ENCODE measurements at regions not wholly inside any gene's neighbourhood (a gene's known extent, or its start where the extent isn't known, plus 50 kb on each side); places are given as distances from the start of the nearest gene placed in this dataset.
A peak's percentile ranks its signal among the peaks of the same experiment; 100 is the strongest.

- H3K9me3 ChIP-seq (ENCODE audit: insufficient read depth, low read length), result no peaks in the 10 kb centered on the region
- no peak overlapping the region for H3K4me3 ChIP-seq (ENCODE audit: insufficient read depth, low read length, poor library complexity, severe bottlenecking)
- H3K4me2 ChIP-seq (ENCODE audit: low read depth, low read length, poor library complexity, severe bottlenecking), result no peak overlapping the region
- H3K27me3 ChIP-seq (ENCODE audit: low read length), result no peaks in the 10 kb centered on the region
- H3K79me2 ChIP-seq (ENCODE audit: insufficient read depth, low read length), result no peaks in the 10 kb centered on the region
- no peaks in the 10 kb centered on the region for H4K20me1 ChIP-seq (ENCODE audit: low read depth, low read length)
- no peak overlapping the region for H3K9ac ChIP-seq (ENCODE audit: low read length)
- no peak overlapping the region for H2AFZ ChIP-seq (ENCODE audit: low read depth, low read length, severe bottlenecking)
- peak; percentile 56 for TF ChIP-seq CTCF (IDR thresholded peaks at IDR 0.05; ENCODE audit: insufficient read depth, low read length, poor library complexity, severe bottlenecking)
- TF ChIP-seq EZH2phosphoT487 (conservative IDR thresholded peaks at IDR 0.05; ENCODE audit: low read length), result no peak
- H3K27ac ChIP-seq (ENCODE audit: low read depth, low read length), result no peak overlapping the region
- no peaks in the 10 kb centered on the region for H3K9me2 ChIP-seq (replicated peaks; ENCODE audit: insufficient read depth, low read length)
- no peaks in the 10 kb centered on the region for H3K36me3 ChIP-seq (ENCODE audit: low read length)
- no peaks in the 10 kb centered on the region for H3F3A ChIP-seq (ENCODE audit: insufficient read depth)
Observed at GRCh38 chr20:60210779-60211617, 252.8 kb downstream of the CDH26 start.

GRCh38 chr20:60211618-60212463 lies 253.6 kb downstream of the CDH26 start:
- Histone ChIP-seq H3K27ac (ENCODE audit: low read depth, low read length) (no peak overlapping the region), H4K20me1 (ENCODE audit: low read depth, low read length) (no peaks in the 10 kb centered on the region), H3K27me3 (ENCODE audit: low read length) (no peaks in the 10 kb centered on the region), H3K9me2 (replicated peaks; ENCODE audit: insufficient read depth, low read length) (no peaks in the 10 kb centered on the region), H3K36me3 (ENCODE audit: low read length) (no peaks in the 10 kb centered on the region), H3F3A (ENCODE audit: insufficient read depth) (no peaks in the 10 kb centered on the region), H3K4me2 (ENCODE audit: low read depth, low read length, poor library complexity, severe bottlenecking) (no peak overlapping the region), H3K4me3 (ENCODE audit: insufficient read depth, low read length, poor library complexity, severe bottlenecking) (no peak overlapping the region), H3K79me2 (ENCODE audit: insufficient read depth, low read length) (no peaks in the 10 kb centered on the region), H3K9me3 (ENCODE audit: insufficient read depth, low read length) (no peaks in the 10 kb centered on the region), H2AFZ (ENCODE audit: low read depth, low read length, severe bottlenecking) (no peak overlapping the region), H3K9ac (ENCODE audit: low read length) (no peak overlapping the region)
- TF ChIP-seq CTCF (IDR thresholded peaks at IDR 0.05; ENCODE audit: insufficient read depth, low read length, poor library complexity, severe bottlenecking), result no peak
- no peak for TF ChIP-seq EZH2phosphoT487 (conservative IDR thresholded peaks at IDR 0.05; ENCODE audit: low read length)

GRCh38 chr20:60212695-60213094 lies 254.5 kb downstream of the CDH26 start:
- H3K27me3 ChIP-seq (ENCODE audit: low read length), result no peaks in the 10 kb centered on the region
- H3K9me3 ChIP-seq (ENCODE audit: insufficient read depth, low read length), result no peaks in the 10 kb centered on the region
- H3K4me2 ChIP-seq (ENCODE audit: low read depth, low read length, poor library complexity, severe bottlenecking), result no peak overlapping the region
- H2AFZ ChIP-seq (ENCODE audit: low read depth, low read length, severe bottlenecking), result no peak overlapping the region
- no peaks in the 10 kb centered on the region for H3K36me3 ChIP-seq (ENCODE audit: low read length)
- no peaks in the 10 kb centered on the region for H3F3A ChIP-seq (ENCODE audit: insufficient read depth)
- H3K4me3 ChIP-seq (ENCODE audit: insufficient read depth, low read length, poor library complexity, severe bottlenecking), result no peak overlapping the region
- H3K9me2 ChIP-seq (replicated peaks; ENCODE audit: insufficient read depth, low read length), result no peaks in the 10 kb centered on the region
- no peak overlapping the region for H3K27ac ChIP-seq (ENCODE audit: low read depth, low read length)
- no peaks in the 10 kb centered on the region for H3K79me2 ChIP-seq (ENCODE audit: insufficient read depth, low read length)
- TF ChIP-seq EZH2phosphoT487 (conservative IDR thresholded peaks at IDR 0.05; ENCODE audit: low read length) (no peak), CTCF (IDR thresholded peaks at IDR 0.05; ENCODE audit: insufficient read depth, low read length, poor library complexity, severe bottlenecking) (no peak)
- no peak overlapping the region for H3K9ac ChIP-seq (ENCODE audit: low read length)
- no peaks in the 10 kb centered on the region for H4K20me1 ChIP-seq (ENCODE audit: low read depth, low read length)
